AG10803 (cell line): ENCODE measurements at regions not wholly inside any gene's neighbourhood (a gene's known extent, or its start where the extent isn't known, plus 50 kb on each side); places are given as distances from the start of the nearest gene placed in this dataset.

ENCODE experiments used
- DNase-seq: peaks from one replicate; pipeline ENCODE4 v3.0.0; 2010; ENCODE audit warnings: low read depth
- H3K4me3 ChIP-seq: 2 replicates; pipeline ENCODE4 v1.5.1; 2011; ENCODE audit warnings: mild to moderate bottlenecking, low read length, control low read depth
- TF ChIP-seq, protein P1 (sequence below): conservative IDR thresholded peaks from 2 replicates; pipeline ENCODE4 v1.5.1; 2011; ENCODE audit warnings: mild to moderate bottlenecking, low read length, control low read depth, inconsistent platforms

DNA sequence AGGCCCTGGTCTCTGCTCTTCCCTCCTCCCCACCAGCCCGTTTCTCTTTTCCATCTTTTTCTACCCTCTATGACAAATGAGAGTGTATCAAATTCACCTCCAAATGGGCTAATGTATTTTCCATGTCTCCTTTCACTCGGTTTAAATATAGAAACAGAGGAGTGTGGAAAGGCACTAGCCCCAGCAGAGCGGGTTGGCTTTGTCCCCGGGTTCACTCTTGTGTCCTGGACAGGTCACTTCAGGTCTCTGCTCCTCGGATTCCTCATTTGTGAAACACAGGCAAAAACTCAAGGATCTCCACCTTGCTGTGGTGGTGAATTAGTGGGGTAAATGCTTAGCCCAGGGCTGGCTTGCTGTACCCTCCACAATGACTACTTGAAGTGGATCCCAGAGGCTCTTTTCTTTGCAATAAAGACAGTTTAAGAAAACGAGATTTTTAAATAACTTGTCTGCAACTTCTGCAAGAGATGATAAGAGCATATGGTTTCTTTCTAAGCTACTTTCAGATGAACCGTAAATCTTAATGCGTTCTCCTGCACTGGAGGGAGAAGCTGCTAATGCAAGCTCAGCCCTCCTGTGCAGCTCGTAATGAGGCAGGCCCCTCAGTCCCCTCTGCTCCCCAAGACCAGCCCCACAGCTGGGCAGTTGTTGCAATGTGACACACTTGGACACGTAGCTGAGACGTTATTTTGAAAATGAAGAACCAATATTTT is 292.9 kb downstream of the THBS2 start:
- no peak overlapping the region for H3K4me3 ChIP-seq
- TF ChIP-seq, protein P1, sequence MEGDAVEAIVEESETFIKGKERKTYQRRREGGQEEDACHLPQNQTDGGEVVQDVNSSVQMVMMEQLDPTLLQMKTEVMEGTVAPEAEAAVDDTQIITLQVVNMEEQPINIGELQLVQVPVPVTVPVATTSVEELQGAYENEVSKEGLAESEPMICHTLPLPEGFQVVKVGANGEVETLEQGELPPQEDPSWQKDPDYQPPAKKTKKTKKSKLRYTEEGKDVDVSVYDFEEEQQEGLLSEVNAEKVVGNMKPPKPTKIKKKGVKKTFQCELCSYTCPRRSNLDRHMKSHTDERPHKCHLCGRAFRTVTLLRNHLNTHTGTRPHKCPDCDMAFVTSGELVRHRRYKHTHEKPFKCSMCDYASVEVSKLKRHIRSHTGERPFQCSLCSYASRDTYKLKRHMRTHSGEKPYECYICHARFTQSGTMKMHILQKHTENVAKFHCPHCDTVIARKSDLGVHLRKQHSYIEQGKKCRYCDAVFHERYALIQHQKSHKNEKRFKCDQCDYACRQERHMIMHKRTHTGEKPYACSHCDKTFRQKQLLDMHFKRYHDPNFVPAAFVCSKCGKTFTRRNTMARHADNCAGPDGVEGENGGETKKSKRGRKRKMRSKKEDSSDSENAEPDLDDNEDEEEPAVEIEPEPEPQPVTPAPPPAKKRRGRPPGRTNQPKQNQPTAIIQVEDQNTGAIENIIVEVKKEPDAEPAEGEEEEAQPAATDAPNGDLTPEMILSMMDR: no peak
- DNase-seq: no peak

DNA sequence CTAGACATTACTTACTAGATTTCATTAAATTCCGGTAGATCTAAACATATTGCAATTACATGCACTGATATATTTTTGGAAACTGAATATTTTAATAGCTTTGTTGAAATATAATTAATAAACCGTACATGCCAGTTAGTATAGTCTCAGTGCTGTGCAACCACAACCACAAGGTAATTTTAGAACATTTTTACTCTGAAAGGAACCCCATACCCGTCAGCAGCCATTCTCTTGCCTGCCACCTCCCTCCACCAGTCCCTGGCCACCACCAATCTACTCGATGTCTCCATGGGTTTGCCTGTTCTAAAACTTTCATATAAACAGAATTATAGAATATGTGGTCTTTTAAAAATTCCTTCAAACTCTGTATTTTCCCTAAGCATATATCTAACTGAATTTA is 293.9 kb downstream of the THBS2 start:
- TF ChIP-seq, protein P1: no peak
- no peak for DNase-seq
- no peak overlapping the region for H3K4me3 ChIP-seq

DNA sequence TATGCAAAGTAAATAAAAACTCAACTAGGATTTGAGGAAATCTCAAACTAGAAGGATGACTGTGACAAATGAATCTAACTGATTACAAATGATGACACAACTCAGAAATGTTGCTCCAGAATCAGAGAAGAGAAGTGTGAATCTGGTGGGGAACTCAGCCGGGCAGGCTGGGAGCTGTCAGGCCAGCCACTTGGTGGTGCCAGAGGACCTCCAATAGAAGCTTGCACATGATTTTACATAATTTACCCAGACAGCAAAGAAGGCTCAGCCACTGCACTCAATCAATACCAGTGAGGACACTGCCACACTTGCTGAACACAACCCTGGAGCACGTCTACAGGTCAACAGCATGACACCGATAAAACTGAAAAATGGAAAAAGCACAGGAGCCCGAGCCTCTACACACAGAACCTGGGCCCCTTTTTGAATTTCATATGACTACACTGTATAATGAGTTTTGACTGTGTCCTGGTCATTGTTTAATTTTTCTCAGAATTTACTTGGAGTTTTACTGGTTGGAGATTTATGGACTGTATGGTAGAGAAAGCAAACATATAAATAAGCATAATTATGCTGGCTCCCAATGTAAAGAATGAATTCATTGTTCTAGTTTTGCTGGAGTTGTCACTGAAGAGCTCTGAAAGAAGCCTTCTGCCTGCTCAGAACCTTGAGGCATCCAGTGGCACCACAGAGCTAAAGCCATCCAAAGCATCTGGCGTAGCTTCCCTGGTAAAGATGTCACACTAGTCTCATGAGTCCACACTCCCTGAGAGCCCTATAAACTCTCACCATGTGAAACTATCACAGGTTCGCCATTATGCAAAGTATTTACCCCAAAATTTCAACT is 296.5 kb downstream of the THBS2 start:
- H3K4me3 ChIP-seq: no peak overlapping the region
- TF ChIP-seq, protein P1: peak; percentile 97
- DNase-seq: peak; percentile 88

DNA sequence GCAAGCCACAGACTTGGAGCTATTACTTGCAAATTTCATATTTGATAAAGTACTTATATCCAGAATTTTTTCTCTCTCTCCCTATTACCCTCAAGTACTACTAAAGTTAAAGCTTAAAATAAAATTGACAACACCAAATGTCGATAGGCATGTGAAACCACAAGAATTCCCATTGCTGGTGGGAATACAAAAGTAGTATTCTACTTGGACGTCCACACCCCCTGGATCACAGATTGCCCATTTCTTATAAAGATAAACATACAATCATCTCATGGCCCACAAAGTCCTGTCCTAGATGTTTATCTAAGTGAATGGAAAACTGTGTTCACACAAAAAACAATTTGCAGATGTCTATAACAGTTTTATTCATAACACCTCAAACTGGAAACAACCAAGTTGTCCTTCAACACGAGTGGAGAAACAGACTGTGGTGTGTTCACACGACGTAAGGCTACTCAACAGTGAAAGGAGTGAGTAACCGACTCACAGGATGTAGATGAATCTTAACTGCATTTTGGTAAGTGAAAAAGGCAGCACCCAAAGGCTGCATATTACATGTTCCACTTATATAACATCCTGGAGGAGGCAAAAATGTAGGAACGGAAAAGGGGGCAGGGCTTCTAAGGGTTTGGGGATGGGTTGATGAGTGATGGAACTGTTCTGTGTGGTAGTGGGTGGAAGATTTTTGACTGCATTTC is 297.4 kb downstream of the THBS2 start:
- no peak overlapping the region for H3K4me3 ChIP-seq
- peak; percentile 34 for DNase-seq
- TF ChIP-seq, protein P1: no peak

DNA sequence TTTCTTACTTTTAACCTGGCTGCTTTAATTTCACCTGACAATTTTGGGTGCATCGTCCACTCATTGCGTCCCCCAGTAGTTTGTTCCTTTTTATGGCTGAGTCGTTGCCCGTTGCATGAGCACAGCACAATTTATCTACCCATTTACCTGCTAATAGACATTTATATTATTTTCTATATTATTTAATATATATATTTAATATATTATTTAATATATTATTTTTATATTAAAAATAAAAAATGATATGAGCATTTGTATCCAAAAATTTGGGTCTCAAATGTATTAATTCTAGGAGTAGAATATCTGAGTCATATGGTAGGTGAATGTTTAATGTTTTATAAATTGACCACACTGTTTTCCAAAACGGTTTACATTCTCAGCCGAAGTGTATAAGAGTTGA is 300.2 kb downstream of the THBS2 start:
- no peak for DNase-seq
- no peak overlapping the region for H3K4me3 ChIP-seq
- TF ChIP-seq, protein P1: no peak

DNA sequence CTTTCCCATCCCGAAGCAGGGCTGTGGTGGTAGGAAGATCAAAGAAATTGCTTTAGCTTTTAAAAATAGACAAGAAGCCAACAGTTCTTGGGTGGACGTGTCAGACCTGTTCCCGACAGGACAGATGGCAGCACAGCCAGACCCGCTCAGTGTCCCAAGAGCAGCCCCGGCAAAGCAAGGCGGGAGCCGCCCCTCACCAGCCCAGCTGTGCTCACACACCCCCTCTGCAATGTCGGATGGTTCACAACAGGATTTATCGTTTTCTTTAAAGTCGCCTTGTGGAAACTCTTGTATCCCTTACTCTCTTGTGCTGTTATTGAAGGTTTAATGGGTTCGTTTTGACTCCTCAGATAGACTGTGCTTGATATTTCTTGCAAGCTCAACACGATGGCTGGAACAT is 302.4 kb downstream of the THBS2 start:
- no peak overlapping the region; the same call in 1 of the 2 replicates for H3K4me3 ChIP-seq
- DNase-seq: no peak
- TF ChIP-seq, protein P1: no peak
